Osteoblast (primary cell): ENCODE measurements at regions not wholly inside any gene's neighbourhood (a gene's known extent, or its start where the extent isn't known, plus 50 kb on each side); places are given as distances from the start of the nearest gene placed in this dataset.

Experiments used
- DNase-seq: peaks from one replicate; pipeline ENCODE4 v3.0.0; 2011; ENCODE audit warnings: low spot score, mixed read lengths; ENCODE audit not compliant: insufficient read length; ENCODE audit errors: missing footprints
- H2AFZ ChIP-seq: 2 replicates; pipeline ENCODE4 v1.6.0; 2011; ENCODE audit warnings: mild to moderate bottlenecking, low read length
- H3K27ac ChIP-seq: 2 replicates; pipeline ENCODE4 v1.5.1; 2011; ENCODE audit warnings: mild to moderate bottlenecking, low read depth, low read length, moderate library complexity
- H3K27me3 ChIP-seq: 2 replicates; pipeline ENCODE4 v1.6.0; 2012; ENCODE audit warnings: mild to moderate bottlenecking, control low read depth, inconsistent platforms, low read length, moderate library complexity; ENCODE audit not compliant: insufficient read depth
- H3K36me3 ChIP-seq: 2 replicates; pipeline ENCODE4 v1.5.1; 2011; ENCODE audit warnings: mild to moderate bottlenecking, low read length, control low read depth, moderate library complexity; ENCODE audit not compliant: insufficient read depth
- H3K4me1 ChIP-seq: 2 replicates; pipeline ENCODE4 v1.5.1; 2011; ENCODE audit warnings: mild to moderate bottlenecking, low read length, control low read depth, moderate library complexity; ENCODE audit not compliant: insufficient read depth
- H3K4me2 ChIP-seq: 2 replicates; pipeline ENCODE4 v1.6.0; 2011; ENCODE audit warnings: mild to moderate bottlenecking, low read length; ENCODE audit not compliant: insufficient read depth
- H3K4me3 ChIP-seq: fragments of 200-600 bp; sonication (generic); 3 replicates; pipeline ENCODE4 v1.5.1; 2012; ENCODE audit warnings: mild to moderate bottlenecking, low read length, inconsistent platforms; ENCODE audit not compliant: insufficient read depth
- H3K79me2 ChIP-seq: 2 replicates; pipeline ENCODE4 v1.6.0; 2012; ENCODE audit warnings: mild to moderate bottlenecking, low read length, control low read depth, inconsistent platforms; ENCODE audit not compliant: insufficient read depth
- H3K9me3 ChIP-seq: 2 replicates; pipeline ENCODE4 v1.5.1; 2011; ENCODE audit warnings: low read depth, low read length, control low read depth
- H4K20me1 ChIP-seq: 2 replicates; pipeline ENCODE4 v1.6.0; 2012; ENCODE audit warnings: mild to moderate bottlenecking, low read length, control low read depth; ENCODE audit not compliant: insufficient read depth
- CTCF ChIP-seq: IDR thresholded peaks from 2 replicates; pipeline ENCODE4 v1.5.1; 2011; ENCODE audit warnings: mild to moderate bottlenecking, low read depth, low read length, moderate library complexity; ENCODE audit errors: extremely low read depth

DNA sequence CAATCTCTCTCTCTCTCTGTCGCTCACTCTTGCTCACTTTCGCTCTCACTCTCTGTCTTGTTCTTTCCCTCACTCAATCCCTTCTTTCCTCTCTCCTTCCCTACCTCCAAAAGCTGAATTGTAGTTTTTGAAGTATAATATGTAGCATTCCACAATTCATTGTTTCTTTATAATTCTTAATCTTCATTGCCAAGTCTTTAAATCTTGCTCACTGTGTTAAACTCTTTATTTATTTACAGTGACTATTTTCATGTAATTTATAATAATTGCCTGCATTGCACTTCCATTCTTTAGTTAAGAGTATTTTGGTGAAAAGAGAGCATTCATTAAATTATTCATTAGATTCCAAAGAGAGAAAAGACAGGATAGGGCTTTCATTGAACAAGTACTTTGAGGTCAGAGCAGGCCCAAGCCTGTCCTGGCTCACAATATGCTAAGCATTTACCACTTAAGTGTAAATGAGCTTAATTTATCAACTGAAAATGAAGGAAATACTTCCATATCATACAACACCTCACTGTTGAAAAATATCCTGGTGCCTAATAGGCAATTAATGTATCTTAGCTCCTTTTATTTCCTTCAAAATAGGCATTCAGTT is 257.4 kb upstream of the SLITRK1 start:
- Histone ChIP-seq H2AFZ (no peak overlapping the region), H3K27me3 (no peaks in the 10 kb centered on the region), H3K4me2 (no peak overlapping the region), H3K9me3 (no peaks in the 10 kb centered on the region), H3K27ac (no peak overlapping the region), H3K79me2 (no peaks in the 10 kb centered on the region), H3K4me3 (no peak overlapping the region), H4K20me1 (no peaks in the 10 kb centered on the region), H3K4me1 (no peaks in the 10 kb centered on the region), H3K36me3 (no peaks in the 10 kb centered on the region)
- DNase-seq = no peak
- no peak for TF ChIP-seq CTCF

- Histone ChIP-seq H3K36me3 (no peaks in the 10 kb centered on the region), H3K4me2 (peak overlapping the region; percentile 37), H4K20me1 (no peaks in the 10 kb centered on the region), H3K4me1 (no peaks in the 10 kb centered on the region), H3K4me3 (peak overlapping the region; percentile 1), H2AFZ (peak overlapping the region; percentile 20), H3K27ac (no peak overlapping the region), H3K9me3 (no peaks in the 10 kb centered on the region), H3K79me2 (no peaks in the 10 kb centered on the region), H3K27me3 (no peaks in the 10 kb centered on the region)
- TF ChIP-seq CTCF = no peak
- no peak for DNase-seq
Observed at GRCh38 chr13:84137292-84137691, 255.0 kb upstream of the SLITRK1 start.

DNA sequence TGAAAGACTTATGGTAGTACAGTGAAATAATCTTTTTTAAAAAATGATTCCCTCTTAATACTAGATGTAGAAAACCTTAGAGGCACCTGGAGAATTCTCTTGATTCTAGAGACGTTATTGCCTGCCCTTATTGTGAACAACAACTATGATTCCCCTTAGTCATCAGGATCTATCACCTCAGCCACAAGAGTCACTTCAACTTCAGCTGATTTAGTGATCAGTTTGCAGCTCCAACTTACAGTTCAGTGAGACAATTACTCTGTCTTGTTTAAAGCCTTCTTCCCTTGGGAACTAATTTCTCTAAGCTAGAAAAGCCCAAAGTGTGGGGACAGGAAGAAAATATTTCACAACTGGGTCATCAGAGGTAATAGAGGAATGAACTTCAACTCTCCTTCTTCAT is 254.3 kb upstream of the SLITRK1 start:
- TF ChIP-seq CTCF = no peak
- H2AFZ ChIP-seq = no peak overlapping the region
- DNase-seq = no peak
- no peak overlapping the region for H3K4me2 ChIP-seq
- no peaks in the 10 kb centered on the region for H3K4me1 ChIP-seq
- H3K4me3 ChIP-seq = no peak overlapping the region
- H3K27ac ChIP-seq = no peak overlapping the region
- no peaks in the 10 kb centered on the region for H3K79me2 ChIP-seq
- no peaks in the 10 kb centered on the region for H3K27me3 ChIP-seq
- no peaks in the 10 kb centered on the region for H3K9me3 ChIP-seq
- no peaks in the 10 kb centered on the region for H3K36me3 ChIP-seq
- H4K20me1 ChIP-seq = no peaks in the 10 kb centered on the region

DNA sequence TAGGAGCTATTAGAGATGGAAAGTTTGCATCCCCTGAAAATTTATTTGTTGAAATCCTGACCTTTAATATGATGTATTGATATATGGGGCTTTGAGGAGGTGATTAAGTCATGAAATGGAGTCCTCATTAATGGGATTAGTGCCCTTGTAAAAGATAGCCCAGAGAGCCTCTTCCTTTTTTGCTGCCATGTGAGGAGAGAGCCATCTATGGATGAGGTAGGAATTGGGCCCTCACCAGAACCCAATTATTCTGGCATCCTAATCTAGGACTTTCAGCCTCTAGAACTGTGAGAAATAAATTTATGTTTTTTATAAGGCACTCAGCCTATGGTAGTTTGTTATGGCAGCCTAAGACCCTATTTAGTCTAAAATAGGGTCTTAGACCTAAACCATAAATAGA is 250.2 kb upstream of the SLITRK1 start:
- TF ChIP-seq CTCF = no peak
- Histone ChIP-seq H3K4me1 (no peaks in the 10 kb centered on the region), H2AFZ (no peak overlapping the region), H3K27me3 (no peaks in the 10 kb centered on the region), H3K4me3 (no peak overlapping the region), H4K20me1 (no peaks in the 10 kb centered on the region), H3K79me2 (no peaks in the 10 kb centered on the region), H3K9me3 (no peaks in the 10 kb centered on the region), H3K4me2 (no peak overlapping the region), H3K27ac (no peak overlapping the region), H3K36me3 (no peaks in the 10 kb centered on the region)
- no peak for DNase-seq
